IPS DF 6.9 (cell line): ENCODE measurements at regions not wholly inside any gene's neighbourhood (a gene's known extent, or its start where the extent isn't known, plus 50 kb on each side); places are given as distances from the start of the nearest gene placed in this dataset.
"Not testable (repeated sequence)": the region's sequence is repeated elsewhere in the genome, so short reads cannot be mapped to it uniquely, and the experiment has no call there.

Experiments
- DNase-seq: peaks from one replicate; pipeline ENCODE4 v3.0.0-alpha.2; 2013; ENCODE audit warnings: low read depth, low spot score
- H3K27ac ChIP-seq: one replicate; pipeline ENCODE4 v1.5.1; 2013; ENCODE audit warnings: low read length, control low read depth
- H3K27me3 ChIP-seq: 2 replicates; pipeline ENCODE4 v1.6.1; 2013; ENCODE audit warnings: mild to moderate bottlenecking, low read length; ENCODE audit not compliant: control insufficient read depth, insufficient read depth
- H3K36me3 ChIP-seq: 2 replicates; pipeline ENCODE4 v1.6.1; 2013; ENCODE audit warnings: low read length; ENCODE audit not compliant: control insufficient read depth, insufficient read depth
- H3K4me1 ChIP-seq: 2 replicates; pipeline ENCODE4 v1.6.1; 2013; ENCODE audit warnings: low read length; ENCODE audit not compliant: control insufficient read depth, insufficient read depth
- H3K4me3 ChIP-seq: 2 replicates; pipeline ENCODE4 v1.5.1; 2013; ENCODE audit warnings: mild to moderate bottlenecking, low read length
- H3K9me3 ChIP-seq: 2 replicates; pipeline ENCODE4 v1.6.1; 2013; ENCODE audit warnings: low read length, inconsistent platforms; ENCODE audit not compliant: control insufficient read depth, insufficient read depth
- WGBS: extraction: QIAGEN DNeasy Blood & Tissue Kit; methylation state at CpG from one replicate; pipeline ENCODE4 v1.1.7; 2013; ENCODE audit warnings: mixed read lengths, missing lambda C conversion rate; ENCODE audit not compliant: insufficient read length, insufficient coverage; 5-methylcytosine and 5-hydroxymethylcytosine counted together

DNA sequence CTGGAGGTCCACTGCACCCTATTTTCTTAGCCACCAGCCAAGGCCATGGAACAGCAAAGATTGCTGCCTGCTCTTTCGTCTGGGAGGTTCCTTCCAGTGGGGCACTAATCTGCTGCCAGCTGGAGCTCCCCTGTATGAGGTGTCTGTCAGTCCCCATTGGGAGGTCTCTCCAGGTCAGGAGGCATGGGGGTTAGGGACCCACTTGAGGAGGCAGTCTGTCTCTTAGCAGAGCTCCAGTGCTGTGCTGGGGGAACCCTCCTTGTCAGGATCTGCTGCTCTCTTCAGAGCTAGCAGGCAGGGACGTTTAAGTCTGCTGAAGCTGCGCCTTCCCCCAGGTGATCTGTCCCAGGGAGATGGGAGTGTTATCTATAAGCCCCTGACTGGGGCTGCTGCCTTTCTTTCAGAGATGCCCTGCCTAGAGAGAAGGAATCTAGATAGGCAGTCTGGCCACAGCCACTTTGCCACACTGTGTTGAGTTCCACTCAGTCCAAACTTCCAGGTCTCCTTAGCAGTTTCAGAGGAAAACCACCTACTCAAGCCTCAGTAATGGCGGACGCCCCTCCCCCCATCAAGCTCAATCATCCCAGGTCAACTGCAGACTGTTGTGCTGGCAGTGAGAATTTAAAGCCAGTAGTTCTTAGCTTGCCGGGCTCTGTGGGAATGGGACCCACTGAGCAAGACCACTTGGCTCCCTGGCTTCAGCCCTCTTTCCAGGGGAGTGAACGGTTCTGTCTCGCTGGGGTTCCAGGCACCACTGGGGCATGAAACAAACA is 317.7 kb downstream of the LRRC70 start:
- Histone ChIP-seq H3K9me3 (no peaks in the 10 kb centered on the region), H3K4me1 (no peaks in the 10 kb centered on the region), H3K27ac (no peak overlapping the region), H3K27me3 (no peaks in the 10 kb centered on the region), H3K4me3 (no peak overlapping the region), H3K36me3 (no peaks in the 10 kb centered on the region)
- no peak for DNase-seq
- no CpG with 5 or more reads among the region's 8 CpGs for WGBS

DNA sequence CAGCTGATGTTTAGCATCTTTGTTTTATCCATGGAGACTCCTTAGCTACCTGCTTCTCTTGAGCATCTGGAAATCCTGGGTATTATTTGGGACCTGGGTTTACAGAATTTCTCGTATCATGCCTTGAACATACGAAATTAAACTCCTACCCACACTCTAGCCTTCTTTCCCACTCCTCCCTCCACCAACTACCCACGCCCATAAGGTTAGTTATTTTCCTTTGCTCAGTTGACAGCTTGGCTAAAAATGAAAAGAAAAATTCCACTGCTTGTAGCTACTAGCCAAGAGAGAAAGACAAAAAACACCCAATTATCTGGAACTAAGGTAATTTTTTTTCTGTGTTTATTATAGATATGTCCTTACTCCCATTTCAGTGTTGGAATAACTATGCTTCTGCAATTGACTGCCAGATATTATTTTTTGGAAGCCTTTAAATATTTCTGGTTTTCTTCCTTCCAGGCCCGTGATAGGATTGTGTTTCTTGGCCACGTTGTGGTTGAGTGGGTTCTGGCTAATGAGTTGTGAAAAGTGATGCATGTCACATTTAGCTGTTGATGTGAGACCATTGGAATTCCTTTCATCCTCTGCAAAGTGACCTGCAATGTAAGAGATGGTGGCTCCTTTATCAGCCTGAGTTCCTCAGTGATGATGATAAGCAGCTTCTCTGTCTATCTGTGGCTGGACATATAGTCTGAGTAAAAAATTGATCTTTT is 308.1 kb downstream of the LRRC70 start:
- Histone ChIP-seq H3K36me3 (no peaks in the 10 kb centered on the region), H3K9me3 (no peaks in the 10 kb centered on the region), H3K27me3 (no peaks in the 10 kb centered on the region), H3K4me1 (no peaks in the 10 kb centered on the region), H3K27ac (no peak overlapping the region), H3K4me3 (no peak overlapping the region)
- DNase-seq = no peak
- WGBS = 100% methylated on average over 2 of the region's 5 CpGs

- no CpG with 5 or more reads among the region's 5 CpGs for WGBS
These were observed 258.7 kb downstream of the LRRC70 start for GRCh38 chr5:62837330-62837729.

DNA sequence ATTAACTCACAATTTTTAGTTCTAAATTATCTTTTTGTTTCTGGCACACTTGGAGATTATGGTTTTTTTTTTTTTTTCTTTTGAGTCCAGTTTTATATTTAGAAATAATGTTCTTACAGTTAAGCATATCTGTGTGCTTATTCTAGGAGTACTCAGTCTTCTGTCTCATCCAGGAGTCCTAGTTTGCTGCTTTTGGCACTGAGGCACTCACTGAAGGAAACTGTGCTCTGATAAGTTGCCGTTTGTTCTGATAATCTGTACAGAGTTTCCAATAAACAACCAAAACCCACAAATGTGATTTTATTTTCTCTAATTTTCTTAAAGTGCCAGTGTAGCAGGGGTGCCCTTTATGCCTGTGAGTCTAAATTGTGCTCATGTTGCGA is 251.0 kb downstream of the LRRC70 start:
- H3K4me1 ChIP-seq = no peaks in the 10 kb centered on the region
- no peaks in the 10 kb centered on the region for H3K9me3 ChIP-seq
- no peaks in the 10 kb centered on the region for H3K27me3 ChIP-seq
- no peak overlapping the region for H3K27ac ChIP-seq
- no peak overlapping the region for H3K4me3 ChIP-seq
- no peaks in the 10 kb centered on the region for H3K36me3 ChIP-seq
- no peak for DNase-seq
- no CpG with 5 or more reads among the region's 2 CpGs for WGBS

More at GRCh38 chr5:62837330-62837729, 258.7 kb downstream of the LRRC70 start:
- not testable (repeated sequence) for DNase-seq, H3K9me3 ChIP-seq, H3K27me3 ChIP-seq, H3K36me3 ChIP-seq, H3K4me1 ChIP-seq, H3K27ac ChIP-seq, H3K4me3 ChIP-seq

- Histone ChIP-seq H3K36me3 (no peaks in the 10 kb centered on the region), H3K27me3 (no peaks in the 10 kb centered on the region), H3K27ac (no peak overlapping the region), H3K4me1 (no peaks in the 10 kb centered on the region), H3K9me3 (no peaks in the 10 kb centered on the region), H3K4me3 (no peak overlapping the region)
- WGBS = no CpG with 5 or more reads among the region's 5 CpGs
- no peak for DNase-seq
These were observed 250.4 kb downstream of the LRRC70 start for GRCh38 chr5:62828742-62829603.

- DNase-seq = no peak
- Histone ChIP-seq H3K9me3 (no peaks in the 10 kb centered on the region), H3K27me3 (no peaks in the 10 kb centered on the region), H3K36me3 (no peaks in the 10 kb centered on the region), H3K4me1 (no peaks in the 10 kb centered on the region), H3K27ac (no peak overlapping the region), H3K4me3 (no peak overlapping the region)
- WGBS = no CpG with 5 or more reads among the region's 5 CpGs
These were observed 247.1 kb downstream of the LRRC70 start for GRCh38 chr5:62825623-62826220.

- H3K4me3 ChIP-seq = no peak overlapping the region
- H3K9me3 ChIP-seq = no peaks in the 10 kb centered on the region
- H3K4me1 ChIP-seq = no peaks in the 10 kb centered on the region
- no peak overlapping the region for H3K27ac ChIP-seq
- no peak for DNase-seq
- H3K27me3 ChIP-seq = no peaks in the 10 kb centered on the region
- H3K36me3 ChIP-seq = no peaks in the 10 kb centered on the region
- no CpG with 5 or more reads among the region's 3 CpGs for WGBS
These were observed 246.3 kb downstream of the LRRC70 start for GRCh38 chr5:62824936-62825335.

DNA sequence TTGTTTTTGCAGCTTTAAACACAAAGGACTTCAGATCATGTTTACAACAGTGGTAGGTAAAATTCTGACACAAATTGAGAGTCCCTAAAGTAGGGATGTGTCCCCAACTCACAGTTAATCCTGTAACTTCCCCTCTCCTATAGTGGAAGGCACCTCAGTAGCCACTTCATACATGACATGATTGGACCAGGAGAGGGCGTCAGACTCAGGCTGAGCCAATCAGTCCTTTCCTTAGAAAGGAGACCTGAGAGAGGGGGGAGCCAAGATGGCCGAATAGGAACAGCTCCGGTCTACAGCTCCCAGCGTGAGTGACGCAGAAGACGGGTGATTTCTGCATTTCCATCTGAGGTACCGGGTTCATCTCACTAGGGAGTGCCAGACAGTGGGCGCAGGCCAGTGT is 238.4 kb downstream of the LRRC70 start:
- no CpG with 5 or more reads among the region's 8 CpGs for WGBS
- not testable (repeated sequence) for DNase-seq

GRCh38 chr5:62814991-62815390 is 236.4 kb downstream of the LRRC70 start:
- WGBS = no CpG with 5 or more reads among the region's 2 CpGs
- no peak for DNase-seq
- Histone ChIP-seq H3K4me1 (no peaks in the 10 kb centered on the region), H3K27me3 (no peaks in the 10 kb centered on the region), H3K4me3 (no peak overlapping the region), H3K27ac (no peak overlapping the region), H3K36me3 (no peaks in the 10 kb centered on the region), H3K9me3 (no peaks in the 10 kb centered on the region)

More for the DNA sequence above, 238.4 kb downstream of the LRRC70 start:
- not testable (repeated sequence) for H3K27ac ChIP-seq, H3K27me3 ChIP-seq, H3K36me3 ChIP-seq, H3K4me1 ChIP-seq, H3K9me3 ChIP-seq, H3K4me3 ChIP-seq

DNA sequence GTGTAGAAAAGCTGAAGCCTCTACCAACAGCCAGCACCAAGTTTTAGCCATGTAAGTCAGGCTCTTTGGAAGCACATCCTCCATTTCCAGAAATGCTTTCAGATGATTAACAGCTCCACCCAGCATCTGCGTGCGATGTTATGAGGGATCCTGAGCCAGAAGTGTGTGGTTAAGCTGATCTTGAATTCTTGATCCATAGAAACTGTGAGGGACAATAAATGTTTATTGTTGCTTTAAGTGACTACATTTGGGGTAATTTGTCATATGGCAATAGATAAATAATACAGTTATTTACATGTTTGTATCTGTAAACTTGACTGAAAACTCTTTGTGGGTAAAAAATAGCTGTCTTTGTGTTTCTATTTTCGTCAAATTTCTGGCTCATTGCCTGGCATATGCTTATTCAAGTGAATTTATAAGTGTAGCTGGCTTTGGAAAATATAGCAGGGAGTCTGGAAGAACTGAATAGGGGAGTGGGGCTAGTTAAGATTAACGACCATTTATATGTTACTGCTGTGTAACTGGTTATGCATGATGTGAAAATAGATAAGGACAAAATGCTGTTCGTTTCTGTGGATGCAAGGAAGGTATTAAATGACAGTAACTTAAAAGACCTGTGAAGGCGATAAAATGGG is 234.1 kb downstream of the LRRC70 start:
- Histone ChIP-seq H3K4me1 (no peaks in the 10 kb centered on the region), H3K36me3 (no peaks in the 10 kb centered on the region), H3K27ac (no peak overlapping the region), H3K27me3 (no peaks in the 10 kb centered on the region), H3K4me3 (no peak overlapping the region), H3K9me3 (no peaks in the 10 kb centered on the region)
- no CpG with 5 or more reads among the region's 6 CpGs for WGBS
- DNase-seq = no peak
